HuH-7 (cell line): ENCODE measurements at regions not wholly inside any gene's neighbourhood (a gene's known extent, or its start where the extent isn't known, plus 50 kb on each side); places are given as distances from the start of the nearest gene placed in this dataset.

Source experiments
- DNase-seq: peaks from one replicate; pipeline ENCODE4 v3.0.0; 2011; ENCODE audit warnings: low spot score

GRCh38 chr10:131775833-131776232 is 125.0 kb upstream of the PPP2R2D start:
- no peak for DNase-seq

GRCh38 chr10:131776496-131776895 is 124.3 kb upstream of the PPP2R2D start:
- no peak for DNase-seq

DNA sequence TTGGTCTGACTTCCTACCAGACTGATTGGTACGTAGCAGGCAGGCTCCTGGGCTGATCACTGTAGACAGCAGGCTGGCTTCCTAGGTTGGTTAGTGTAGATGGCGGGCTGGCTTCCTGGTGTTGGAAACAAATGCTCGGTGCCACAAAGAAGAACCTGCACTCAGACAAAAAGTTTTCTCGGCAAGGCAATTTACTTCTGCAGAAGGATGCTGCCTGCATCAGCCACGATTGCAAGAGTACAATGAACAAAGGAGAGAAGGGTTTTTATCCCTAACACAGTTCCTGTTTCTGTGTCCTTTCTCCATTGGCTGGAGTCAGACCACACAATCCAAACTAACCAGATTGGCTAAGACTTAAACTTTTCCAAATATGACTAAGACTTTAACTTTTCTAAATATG is 123.6 kb upstream of the PPP2R2D start:
- no peak for DNase-seq

DNA sequence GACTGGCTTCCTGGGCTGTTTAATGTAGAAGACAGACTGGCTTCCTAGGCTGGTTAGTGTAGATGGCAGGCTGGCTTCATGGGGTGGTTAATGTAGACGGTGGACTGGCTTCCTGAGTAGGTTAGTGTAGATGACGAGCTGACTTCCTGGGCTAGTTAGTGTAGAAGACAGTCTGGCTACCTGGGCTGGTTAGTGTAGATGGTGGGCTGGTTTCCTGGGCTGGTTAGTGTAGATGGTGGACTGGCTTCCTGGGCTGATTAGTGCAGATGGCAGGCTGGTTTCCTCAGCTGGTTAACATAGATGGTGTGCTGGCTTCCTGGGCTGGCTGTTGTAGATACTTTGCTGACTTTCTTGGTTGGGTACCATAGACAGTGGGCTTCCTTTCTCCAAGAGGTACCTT is 122.9 kb upstream of the PPP2R2D start:
- DNase-seq: no peak

DNA sequence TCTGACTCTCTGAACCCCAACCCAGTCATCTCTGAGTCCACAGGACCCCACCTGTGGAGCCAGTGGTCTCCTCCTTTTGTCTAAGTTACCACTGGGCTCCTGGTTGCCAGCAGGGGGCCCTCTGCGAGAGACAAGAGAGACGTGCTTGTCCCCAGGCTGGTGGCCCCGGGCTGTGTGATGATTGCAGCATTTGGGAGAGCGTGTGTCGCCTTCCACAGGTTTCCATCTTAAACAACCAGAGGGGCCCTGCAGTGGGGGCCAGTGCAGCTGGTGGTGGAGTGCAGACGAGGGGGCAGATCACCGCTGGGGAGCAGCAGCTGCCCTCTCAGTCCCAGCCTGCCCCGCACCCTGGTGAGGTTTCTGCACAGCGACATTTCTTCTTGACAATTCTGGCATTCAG is 122.4 kb upstream of the PPP2R2D start:
- no peak for DNase-seq

DNA sequence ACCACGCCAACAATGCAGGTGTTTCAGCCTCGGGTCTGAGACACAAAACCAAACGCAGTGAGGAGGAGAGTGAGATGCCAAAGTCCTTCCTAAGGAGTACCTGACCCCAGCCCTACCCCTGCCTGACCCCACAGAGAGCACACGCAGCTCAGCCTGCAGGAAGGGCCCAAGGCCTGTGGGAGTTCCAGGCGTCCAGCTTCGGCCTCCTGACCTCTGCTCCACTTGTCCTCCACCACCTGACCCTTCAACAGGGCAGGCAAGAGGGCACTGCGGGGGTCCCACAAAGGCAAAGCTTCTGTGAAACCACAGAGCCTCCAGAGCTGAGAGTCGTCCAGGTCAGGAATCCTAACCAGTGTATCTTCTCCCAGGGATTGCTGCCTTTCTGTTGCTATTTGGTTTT is 122.0 kb upstream of the PPP2R2D start:
- DNase-seq: no peak

GRCh38 chr10:131779661-131780394 is 121.0 kb upstream of the PPP2R2D start:
- DNase-seq: no peak

GRCh38 chr10:131781076-131781475 is 119.7 kb upstream of the PPP2R2D start:
- DNase-seq: no peak

- DNase-seq: no peak
These were observed 119.0 kb upstream of the PPP2R2D start for GRCh38 chr10:131781791-131782190.

- DNase-seq: no peak
These were observed 116.3 kb upstream of the PPP2R2D start for GRCh38 chr10:131784363-131785120.

DNA sequence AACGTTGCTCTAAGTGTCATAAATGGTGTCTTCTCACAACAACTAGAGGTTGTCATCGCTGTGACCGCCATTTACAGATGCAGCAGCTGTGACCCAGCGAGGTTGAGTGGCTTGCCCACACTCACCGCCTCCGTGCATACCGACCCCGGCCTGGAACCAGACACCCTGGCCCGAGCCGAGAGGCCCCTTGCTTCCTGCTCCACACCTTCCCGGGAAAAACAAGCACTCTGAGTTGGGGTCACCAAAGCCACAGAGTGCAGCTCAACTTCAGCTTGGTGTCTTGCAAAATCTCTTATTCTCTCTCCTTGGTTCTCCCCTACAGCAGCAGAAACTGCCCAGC is 115.7 kb upstream of the PPP2R2D start:
- no peak for DNase-seq

DNA sequence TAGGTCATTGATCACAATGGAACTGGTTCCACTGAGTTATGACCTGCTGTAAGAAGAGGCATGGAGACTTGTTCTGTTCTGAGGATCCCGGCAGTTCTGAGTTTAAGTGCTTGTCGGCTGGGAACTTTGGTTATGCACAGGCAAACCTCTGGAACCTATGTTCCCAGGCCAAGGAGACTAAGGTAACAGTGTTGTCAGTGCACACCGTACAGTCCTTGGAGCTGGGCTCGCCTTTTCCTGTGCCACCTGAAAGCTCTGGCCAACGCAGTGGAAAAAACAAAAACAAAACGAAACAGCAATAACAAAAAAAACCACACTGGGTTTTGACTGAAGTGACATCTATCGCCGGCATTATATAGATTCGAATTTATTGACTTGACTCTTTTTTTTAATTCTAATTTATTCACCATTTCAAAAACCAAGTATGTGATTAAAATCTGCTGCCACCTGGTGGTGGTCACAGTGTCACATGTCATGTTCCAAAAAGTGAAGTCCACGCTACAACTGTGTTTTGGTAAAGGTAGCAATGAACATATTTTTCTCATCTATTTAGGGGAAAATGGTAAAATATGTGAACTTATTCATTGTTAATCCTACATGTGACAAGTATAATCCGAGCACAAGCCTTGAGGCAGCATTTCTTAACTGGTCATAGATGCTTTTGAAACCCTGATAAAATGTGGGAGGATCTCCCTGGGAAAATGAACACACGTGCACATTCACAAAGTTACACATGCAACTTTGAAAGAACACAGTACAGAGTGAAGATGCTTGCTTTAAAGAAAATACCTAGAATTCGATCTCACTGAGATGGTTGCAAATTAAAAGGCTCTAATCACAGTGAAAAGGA is 113.8 kb upstream of the PPP2R2D start:
- DNase-seq: peak; percentile 31

DNA sequence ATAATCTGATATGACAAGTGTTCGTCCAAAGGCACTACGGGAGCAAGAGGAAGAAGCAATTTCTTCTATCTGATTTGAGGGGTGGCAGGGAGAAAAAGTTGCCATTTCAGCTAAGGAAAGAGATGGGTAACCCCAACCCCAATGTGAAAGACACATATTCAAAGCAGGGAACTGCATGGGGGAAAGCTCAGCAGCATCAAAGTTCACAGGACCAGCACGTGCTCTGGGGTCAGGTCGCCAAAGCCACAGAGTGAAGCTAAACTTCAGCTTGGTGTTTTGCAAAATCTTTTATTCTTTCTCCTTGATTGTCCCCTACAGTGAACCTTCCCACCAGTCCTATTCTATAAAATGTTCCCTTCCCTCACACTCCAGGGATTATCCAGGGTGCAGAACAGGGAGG is 112.8 kb upstream of the PPP2R2D start:
- DNase-seq: no peak

GRCh38 chr10:131788386-131788785 is 112.4 kb upstream of the PPP2R2D start:
- DNase-seq: no peak

DNA sequence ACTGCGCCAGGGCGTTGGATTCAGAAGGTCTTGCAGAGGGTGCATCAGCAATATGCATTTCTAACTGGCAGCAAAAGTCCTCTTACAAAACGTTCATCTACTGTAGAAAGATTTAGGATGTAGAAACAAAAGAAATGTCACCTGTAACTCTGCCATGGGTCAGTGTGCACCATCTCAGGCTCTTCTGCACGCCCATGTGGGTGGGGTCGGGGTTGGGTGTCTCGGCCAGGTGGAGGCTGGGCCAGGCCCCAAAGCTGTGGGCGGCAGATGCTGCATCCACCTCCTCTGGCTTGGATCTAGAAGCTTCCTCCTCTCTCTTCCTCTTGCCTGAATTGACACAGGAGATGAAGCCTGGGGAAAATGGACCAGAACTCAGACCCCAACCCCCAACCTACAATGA is 111.3 kb upstream of the PPP2R2D start:
- DNase-seq: no peak

- no peak for DNase-seq
These were observed 110.8 kb upstream of the PPP2R2D start for GRCh38 chr10:131790021-131790420.

DNA sequence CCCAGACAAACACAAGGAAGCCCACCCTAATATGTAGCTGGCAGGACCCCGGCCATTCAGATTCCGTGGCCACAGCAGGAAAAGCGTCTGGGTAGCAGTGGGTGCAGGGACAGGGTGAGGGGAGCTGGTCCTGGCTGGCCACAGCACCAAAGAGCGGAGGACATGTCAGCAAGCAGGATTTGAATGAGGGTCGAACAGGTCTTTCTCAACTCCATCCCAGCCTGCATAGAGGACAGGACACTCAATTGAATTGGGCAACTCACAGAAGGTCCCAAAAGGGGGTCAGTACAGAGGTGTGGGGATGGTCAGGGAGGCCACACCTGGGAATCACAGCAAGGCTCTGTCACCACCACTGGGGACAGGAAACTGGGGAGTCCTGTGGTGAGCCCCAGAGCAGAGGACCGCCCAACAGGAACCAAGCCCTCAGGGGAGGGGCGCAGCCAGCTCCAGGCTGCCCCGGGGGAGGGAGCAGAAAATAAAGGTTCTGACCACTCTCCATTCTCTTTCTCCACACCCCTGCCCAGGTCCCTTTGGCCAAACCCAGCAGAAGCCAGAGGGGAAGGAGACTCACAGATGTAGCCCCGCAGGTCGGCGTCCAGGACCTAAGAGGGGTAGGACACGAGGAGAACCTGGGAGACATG is 108.7 kb upstream of the PPP2R2D start:
- no peak for DNase-seq

GRCh38 chr10:131792809-131793208 is 108.0 kb upstream of the PPP2R2D start:
- no peak for DNase-seq

DNA sequence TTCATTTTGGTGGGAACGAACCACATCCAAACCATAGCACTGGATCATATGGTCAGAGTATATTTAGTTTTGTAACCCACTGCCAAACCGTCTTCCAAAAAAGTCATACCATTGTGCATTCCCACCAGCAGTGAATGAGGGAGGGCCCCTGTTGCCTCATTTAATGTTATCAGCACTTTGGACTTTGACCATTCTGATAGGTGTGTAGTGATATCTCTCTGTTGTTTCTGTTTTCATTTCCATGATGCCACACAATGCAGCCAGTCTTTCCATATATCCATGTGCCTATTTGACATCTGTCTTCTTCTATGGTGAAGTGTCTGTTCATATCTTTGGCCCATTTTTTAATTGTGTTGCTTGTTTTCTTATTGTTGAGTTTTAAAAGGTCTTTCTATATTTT is 105.0 kb upstream of the PPP2R2D start:
- peak; percentile 40 for DNase-seq

- DNase-seq: no peak
These were observed 103.2 kb upstream of the PPP2R2D start for GRCh38 chr10:131797626-131798025.

DNA sequence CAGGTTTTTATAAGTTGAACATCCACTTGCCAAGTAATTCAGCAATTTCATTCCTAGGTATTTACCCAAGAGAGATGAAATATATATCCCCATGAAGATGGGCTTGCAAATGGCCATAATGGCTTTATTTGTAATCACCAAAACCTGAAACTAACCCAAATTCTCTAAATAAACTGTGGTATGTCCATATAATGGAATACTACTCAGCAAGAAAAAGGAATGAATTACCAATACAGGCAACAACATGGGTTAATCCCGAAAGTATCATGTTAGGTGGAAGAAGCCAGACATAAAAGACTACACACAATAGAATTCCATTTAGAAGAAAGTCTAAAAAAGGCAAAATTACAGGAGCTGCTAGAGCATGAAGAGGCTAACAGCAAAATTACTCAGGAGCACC is 101.4 kb upstream of the PPP2R2D start:
- DNase-seq: no peak

DNA sequence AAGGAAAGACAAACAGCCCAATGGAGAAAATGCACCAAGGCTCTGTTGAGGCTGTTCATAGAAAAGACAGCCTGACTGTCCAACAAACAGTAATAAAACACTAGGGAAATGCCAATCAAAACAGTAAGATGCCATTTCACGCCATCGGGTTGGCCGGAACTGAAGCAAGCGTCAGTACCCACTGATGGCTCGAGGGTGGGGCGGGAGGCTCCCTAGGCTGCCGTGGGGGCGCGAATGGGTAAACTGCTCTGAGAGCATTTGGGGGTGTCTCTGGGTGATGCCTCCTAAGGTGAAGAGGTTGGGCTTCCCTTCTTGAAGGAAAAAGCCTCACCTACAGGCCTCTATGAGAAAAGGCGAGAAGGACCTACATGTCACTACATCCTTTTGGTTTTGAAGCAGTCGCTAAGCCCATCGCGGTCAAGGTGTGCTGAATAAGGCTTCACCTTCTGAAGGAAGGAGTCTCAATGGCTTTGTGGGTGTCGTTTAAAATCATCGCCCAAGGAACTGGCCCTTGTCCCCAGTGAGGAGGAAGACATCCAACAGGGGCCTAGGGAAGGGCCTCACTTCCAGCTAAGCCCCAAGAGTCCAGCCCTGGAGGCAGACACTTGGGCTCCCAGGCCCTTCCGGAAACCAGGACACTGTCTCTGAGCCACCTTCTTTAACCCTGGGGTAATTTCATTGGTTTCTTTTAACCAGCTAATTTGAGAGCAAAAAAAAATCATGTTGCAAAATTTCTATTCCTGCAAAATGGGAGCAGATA is 98.5 kb upstream of the PPP2R2D start:
- DNase-seq: no peak
